Ectodermal cell (in vitro differentiated cells): ENCODE measurements at regions not wholly inside any gene's neighbourhood (a gene's known extent, or its start where the extent isn't known, plus 50 kb on each side); places are given as distances from the start of the nearest gene placed in this dataset.

ENCODE experiments used
- H3K27ac ChIP-seq: 2 replicates; pipeline ENCODE4 v1.7.0; 2013; ENCODE audit warnings: mild to moderate bottlenecking, low read depth, low read length; ENCODE audit not compliant: insufficient read depth, poor library complexity, severe bottlenecking
- H3K27me3 ChIP-seq: 2 replicates; pipeline ENCODE4 v1.7.0; 2013; ENCODE audit warnings: mild to moderate bottlenecking, low read length; ENCODE audit not compliant: insufficient read depth, control insufficient read depth, poor library complexity, severe bottlenecking
- H3K36me3 ChIP-seq: one replicate; pipeline ENCODE4 v1.7.0; 2013; ENCODE audit warnings: low read length; ENCODE audit not compliant: control insufficient read depth, insufficient read depth
- H3K4me1 ChIP-seq: one replicate; pipeline ENCODE4 v1.7.0; 2013; ENCODE audit warnings: low read length; ENCODE audit not compliant: control insufficient read depth, insufficient read depth
- H3K4me3 ChIP-seq: 2 replicates; pipeline ENCODE4 v1.7.0; 2013; ENCODE audit warnings: low read depth, low read length, control low read depth; ENCODE audit not compliant: insufficient read depth
- H3K9me3 ChIP-seq: 2 replicates; pipeline ENCODE4 v1.7.0; 2013; ENCODE audit warnings: mild to moderate bottlenecking, low read length, moderate library complexity; ENCODE audit not compliant: control insufficient read depth
- WGBS, 2 experiments: methylation state at CpG; one replicate each; pipeline ENCODE4 v1.1.7; 2013; ENCODE audit warnings: missing lambda C conversion rate in 2 of 2; 5-methylcytosine and 5-hydroxymethylcytosine counted together

- H3K4me1 ChIP-seq: no peaks in the 10 kb centered on the region
- peaks cover 5% of the 10 kb centered on the region for H3K9me3 ChIP-seq
- no peak overlapping the region for H3K4me3 ChIP-seq
- 93 to 94% methylated on average over 16 of the region's 16 CpGs for WGBS, 2 experiments
- H3K27ac ChIP-seq: no peak overlapping the region
- no peaks in the 10 kb centered on the region for H3K36me3 ChIP-seq
- H3K27me3 ChIP-seq: no peaks in the 10 kb centered on the region
These were observed 113.9 kb upstream of the MGMT start for GRCh38 chr10:129353101-129353500.

DNA sequence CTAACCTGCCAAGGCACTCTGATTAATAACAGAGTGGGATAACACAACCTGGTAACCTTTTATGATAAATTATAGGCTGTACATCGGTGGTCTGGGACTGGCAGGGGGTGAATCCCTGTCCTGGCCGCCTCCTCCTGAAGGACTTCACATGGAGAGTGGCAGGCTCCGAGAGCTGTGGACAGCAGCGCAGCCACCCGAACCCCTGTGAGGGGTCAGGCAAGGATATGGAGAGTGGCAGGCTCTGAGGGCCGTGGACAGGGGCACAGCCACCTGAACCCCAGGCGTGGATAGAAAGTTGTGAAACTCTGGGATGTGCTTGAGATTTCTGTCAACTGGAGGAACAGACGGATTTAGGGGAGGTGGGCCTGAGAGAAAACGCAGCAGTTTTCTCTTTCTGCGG, 107.0 kb upstream of the MGMT start:
- Histone ChIP-seq H3K4me3 (no peak overlapping the region), H3K36me3 (no peaks in the 10 kb centered on the region), H3K27ac (no peak overlapping the region), H3K9me3 (peaks cover 5% of the 10 kb centered on the region), H3K4me1 (no peaks in the 10 kb centered on the region), H3K27me3 (no peaks in the 10 kb centered on the region)
- WGBS, 2 experiments: 93 to 94% methylated on average over 10 of the region's 10 CpGs

DNA sequence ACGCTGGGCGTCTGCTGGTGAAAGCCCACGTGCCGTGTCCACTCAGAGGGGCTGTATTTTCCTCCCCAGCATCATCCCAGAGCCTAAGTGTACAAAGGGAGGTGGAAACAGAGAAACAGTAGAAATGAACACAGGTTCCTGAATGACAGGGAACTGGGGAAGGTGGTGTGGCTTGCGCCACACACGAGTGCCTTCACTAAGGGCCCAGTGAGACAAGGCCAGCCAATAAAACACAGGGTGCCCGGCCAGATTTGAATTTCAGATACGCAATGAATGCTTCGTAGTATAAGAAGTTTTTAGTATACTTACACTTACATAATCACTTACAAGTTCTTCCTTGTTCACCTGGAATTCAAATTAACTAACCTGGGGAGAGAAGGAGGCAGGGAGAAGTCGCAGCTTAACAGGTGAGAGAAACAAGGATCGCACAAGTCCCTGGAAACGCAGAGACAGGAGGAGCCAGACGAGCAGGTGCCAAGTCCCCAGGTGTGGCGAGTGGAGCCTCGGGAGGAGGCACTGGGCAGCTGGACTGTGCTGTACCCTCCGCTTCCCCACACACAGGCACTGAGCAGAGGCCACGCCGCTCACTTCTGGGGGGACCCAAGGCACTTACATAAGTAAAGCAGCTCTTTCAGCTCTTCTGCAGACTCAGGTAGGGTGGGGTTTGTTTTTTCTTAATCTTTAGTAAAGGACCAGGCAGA, 105.2 kb upstream of the MGMT start:
- Histone ChIP-seq H3K36me3 (no peaks in the 10 kb centered on the region), H3K9me3 (peaks cover 4% of the 10 kb centered on the region), H3K4me3 (no peak overlapping the region), H3K4me1 (no peaks in the 10 kb centered on the region), H3K27me3 (no peaks in the 10 kb centered on the region), H3K27ac (no peak overlapping the region)
- WGBS, 2 experiments: 93 to 96% methylated on average over 18 of the region's 18 CpGs

- peaks cover 3% of the 10 kb centered on the region for H3K4me1 ChIP-seq
- no peaks in the 10 kb centered on the region for H3K27me3 ChIP-seq
- H3K27ac ChIP-seq: no peak overlapping the region
- H3K9me3 ChIP-seq: no peaks in the 10 kb centered on the region
- H3K4me3 ChIP-seq: no peak overlapping the region
- WGBS, 2 experiments: 93 to 96% methylated on average over 5 of the region's 6 CpGs
- no peaks in the 10 kb centered on the region for H3K36me3 ChIP-seq
These were observed 102.1 kb upstream of the MGMT start for GRCh38 chr10:129364949-129365348.

GRCh38 chr10:129365767-129366402, 101.2 kb upstream of the MGMT start:
- Histone ChIP-seq H3K27ac (no peak overlapping the region), H3K4me3 (no peak overlapping the region), H3K27me3 (no peaks in the 10 kb centered on the region), H3K4me1 (peaks cover 3% of the 10 kb centered on the region), H3K36me3 (no peaks in the 10 kb centered on the region), H3K9me3 (no peaks in the 10 kb centered on the region)
- 94 to 96% methylated on average over 6 of the region's 6 CpGs for WGBS, 2 experiments

DNA sequence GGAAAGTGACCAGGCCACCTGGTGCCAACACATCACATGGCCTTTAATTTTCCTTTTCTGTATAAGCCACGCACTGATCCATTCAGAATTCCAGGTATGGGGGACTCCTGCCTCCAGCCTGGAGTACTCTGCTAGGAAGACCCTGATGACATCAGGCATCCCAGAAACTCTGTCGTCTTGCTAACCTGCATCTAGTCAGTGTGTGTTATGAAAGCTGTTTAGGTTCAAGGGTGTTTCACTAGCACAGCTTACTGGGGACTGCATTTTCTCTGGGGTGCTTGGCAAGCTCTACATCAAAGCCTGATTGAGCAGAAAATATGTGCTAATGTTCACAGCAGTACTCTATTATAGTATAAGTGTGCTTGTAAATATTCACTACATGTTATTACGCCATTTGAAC, 100.6 kb upstream of the MGMT start:
- Histone ChIP-seq H3K27me3 (no peaks in the 10 kb centered on the region), H3K36me3 (no peaks in the 10 kb centered on the region), H3K4me3 (no peak overlapping the region), H3K4me1 (peaks cover 3% of the 10 kb centered on the region), H3K9me3 (no peaks in the 10 kb centered on the region), H3K27ac (no peak overlapping the region)
- 95 to 99% methylated on average over 3 of the region's 3 CpGs for WGBS, 2 experiments

DNA sequence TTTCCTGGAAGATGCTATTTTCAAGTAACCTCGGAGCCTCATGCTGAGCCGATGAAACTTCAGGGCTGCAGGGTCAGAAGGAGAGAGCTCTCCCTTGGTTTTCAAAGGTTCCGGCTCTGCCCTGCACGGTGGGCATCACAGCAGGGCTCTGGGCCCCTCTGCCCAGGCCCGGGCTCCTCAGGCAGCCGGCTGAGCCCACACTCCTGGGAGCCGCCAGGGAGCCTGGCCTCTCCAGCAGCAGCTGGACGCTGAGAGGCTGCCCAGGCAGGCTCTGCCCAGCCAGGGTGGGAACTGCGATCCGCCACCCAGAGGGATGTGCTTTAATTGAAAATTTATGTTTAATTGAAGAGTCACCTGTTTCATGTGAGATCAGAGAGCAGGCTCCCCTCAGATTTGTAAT, 97.5 kb upstream of the MGMT start:
- no peak overlapping the region for H3K4me3 ChIP-seq
- H3K27me3 ChIP-seq: no peaks in the 10 kb centered on the region
- H3K36me3 ChIP-seq: no peaks in the 10 kb centered on the region
- peaks cover 3% of the 10 kb centered on the region for H3K4me1 ChIP-seq
- 75 to 76% methylated on average over 10 of the region's 10 CpGs for WGBS, 2 experiments
- H3K27ac ChIP-seq: no peak overlapping the region
- H3K9me3 ChIP-seq: no peaks in the 10 kb centered on the region

DNA sequence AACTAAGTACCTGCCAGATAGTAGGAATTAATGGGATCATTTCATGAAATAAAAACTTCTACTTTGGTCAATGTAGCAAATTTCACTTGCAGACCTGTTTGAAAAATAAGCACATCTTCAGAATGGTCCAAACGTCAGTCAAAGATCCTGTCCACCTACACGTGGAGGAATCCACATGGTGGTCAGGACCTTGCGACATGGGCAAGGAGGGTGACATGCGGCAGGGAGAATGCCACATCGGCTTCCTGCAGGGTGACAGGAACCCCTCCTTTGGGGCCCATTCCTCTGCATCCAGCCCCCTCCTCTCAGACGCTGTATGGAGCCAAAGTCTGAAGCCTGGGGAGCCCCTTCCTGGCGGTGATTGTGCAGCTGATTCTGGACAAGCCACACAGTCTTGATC, 95.5 kb upstream of the MGMT start:
- Histone ChIP-seq H3K4me3 (no peak overlapping the region), H3K9me3 (no peaks in the 10 kb centered on the region), H3K27ac (no peak overlapping the region), H3K27me3 (no peaks in the 10 kb centered on the region), H3K4me1 (peaks cover 3% of the 10 kb centered on the region), H3K36me3 (no peaks in the 10 kb centered on the region)
- 75 to 81% methylated on average over 7 of the region's 7 CpGs for WGBS, 2 experiments

GRCh38 chr10:129372172-129372571, 94.9 kb upstream of the MGMT start:
- Histone ChIP-seq H3K27ac (no peak overlapping the region), H3K27me3 (no peaks in the 10 kb centered on the region), H3K9me3 (no peaks in the 10 kb centered on the region), H3K36me3 (no peaks in the 10 kb centered on the region), H3K4me1 (peaks cover 3% of the 10 kb centered on the region), H3K4me3 (no peak overlapping the region)
- WGBS, 2 experiments: 93 to 95% methylated on average over 9 of the region's 9 CpGs

DNA sequence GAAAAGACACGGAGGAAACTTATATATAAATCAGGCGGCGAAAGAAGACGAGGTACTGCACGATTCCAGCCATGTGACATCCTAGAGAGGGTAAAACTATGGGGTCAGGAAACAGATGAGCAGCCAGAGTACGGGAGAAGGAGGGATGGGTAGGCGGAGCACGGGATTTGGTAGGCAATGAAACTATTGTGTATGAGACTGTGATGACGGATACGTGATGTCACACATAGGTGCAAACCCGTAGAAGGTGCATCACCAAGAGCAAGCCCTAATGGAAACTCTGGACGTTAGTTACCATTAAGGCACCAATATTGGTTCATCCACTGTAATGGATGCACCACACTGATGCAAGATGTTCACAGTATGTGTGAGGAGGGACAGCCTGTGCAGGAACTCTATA, 93.8 kb upstream of the MGMT start:
- no peak overlapping the region for H3K27ac ChIP-seq
- WGBS, 2 experiments: 94 to 96% methylated on average over 12 of the region's 12 CpGs
- H3K36me3 ChIP-seq: no peaks in the 10 kb centered on the region
- H3K4me3 ChIP-seq: no peak overlapping the region
- peaks cover 3% of the 10 kb centered on the region for H3K4me1 ChIP-seq
- H3K9me3 ChIP-seq: no peaks in the 10 kb centered on the region
- H3K27me3 ChIP-seq: no peaks in the 10 kb centered on the region
